ENCODE measurements at regions not wholly inside any gene's neighbourhood (a gene's known extent, or its start where the extent isn't known, plus 50 kb on each side); places are given as distances from the start of the nearest gene placed in this dataset.

DNA sequence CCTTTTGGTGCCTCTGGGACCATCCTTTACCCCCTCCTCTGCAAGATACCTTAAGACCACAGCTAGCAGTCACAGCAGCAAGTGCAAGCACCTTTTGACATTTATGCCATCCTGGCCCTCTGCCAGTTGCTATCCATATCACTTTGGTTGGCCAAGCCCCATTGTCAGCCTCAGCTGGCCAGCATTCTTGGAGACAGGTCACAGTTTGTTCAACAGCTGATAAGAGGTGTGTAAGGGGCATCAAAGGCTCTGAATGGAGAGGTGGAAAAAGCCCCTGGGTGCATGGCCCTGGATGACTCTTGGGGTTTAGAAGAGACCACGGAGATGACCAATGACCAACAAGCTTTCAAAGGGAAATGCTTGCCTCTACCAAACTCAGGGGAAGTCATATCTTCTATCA is 133.6 kb upstream of the MAMLD1 start:
- TF ChIP-seq, protein P1, sequence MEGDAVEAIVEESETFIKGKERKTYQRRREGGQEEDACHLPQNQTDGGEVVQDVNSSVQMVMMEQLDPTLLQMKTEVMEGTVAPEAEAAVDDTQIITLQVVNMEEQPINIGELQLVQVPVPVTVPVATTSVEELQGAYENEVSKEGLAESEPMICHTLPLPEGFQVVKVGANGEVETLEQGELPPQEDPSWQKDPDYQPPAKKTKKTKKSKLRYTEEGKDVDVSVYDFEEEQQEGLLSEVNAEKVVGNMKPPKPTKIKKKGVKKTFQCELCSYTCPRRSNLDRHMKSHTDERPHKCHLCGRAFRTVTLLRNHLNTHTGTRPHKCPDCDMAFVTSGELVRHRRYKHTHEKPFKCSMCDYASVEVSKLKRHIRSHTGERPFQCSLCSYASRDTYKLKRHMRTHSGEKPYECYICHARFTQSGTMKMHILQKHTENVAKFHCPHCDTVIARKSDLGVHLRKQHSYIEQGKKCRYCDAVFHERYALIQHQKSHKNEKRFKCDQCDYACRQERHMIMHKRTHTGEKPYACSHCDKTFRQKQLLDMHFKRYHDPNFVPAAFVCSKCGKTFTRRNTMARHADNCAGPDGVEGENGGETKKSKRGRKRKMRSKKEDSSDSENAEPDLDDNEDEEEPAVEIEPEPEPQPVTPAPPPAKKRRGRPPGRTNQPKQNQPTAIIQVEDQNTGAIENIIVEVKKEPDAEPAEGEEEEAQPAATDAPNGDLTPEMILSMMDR (IDR thresholded peaks at IDR 0.05), result no peak
- TF ChIP-seq POLR2AphosphoS5 (IDR thresholded peaks at IDR 0.05), result no peak
